GM12874 (cell line): ENCODE measurements at regions not wholly inside any gene's neighbourhood (a gene's known extent, or its start where the extent isn't known, plus 50 kb on each side); places are given as distances from the start of the nearest gene placed in this dataset.

Experiments used
- TF ChIP-seq, protein P1 (sequence below): IDR thresholded peaks from 2 replicates; pipeline ENCODE4 v1.5.1; 2011; ENCODE audit warnings: low read depth, mild to moderate bottlenecking, control low read depth, low read length, moderate library complexity; ENCODE audit not compliant: insufficient read depth

DNA sequence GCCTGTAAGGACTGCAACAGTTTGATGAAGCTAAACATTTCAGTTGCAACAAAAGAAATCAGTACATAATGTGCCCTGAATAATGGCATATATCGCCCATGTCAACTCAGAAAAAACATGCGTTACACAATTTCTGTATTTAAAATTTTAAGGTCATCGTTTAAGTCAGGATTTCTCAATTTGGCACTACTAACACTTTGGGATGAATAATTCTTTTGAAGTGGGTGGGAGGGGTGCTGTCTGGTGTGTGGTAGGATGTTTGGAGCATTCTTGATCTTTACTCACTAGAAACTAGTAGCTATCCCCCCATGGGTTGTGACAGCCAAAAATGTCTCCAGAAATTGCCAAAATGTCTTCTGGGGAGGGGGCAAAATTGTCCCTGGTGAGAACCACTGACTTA, 50.7 kb upstream of the CNTNAP4 start:
- TF ChIP-seq, protein P1, sequence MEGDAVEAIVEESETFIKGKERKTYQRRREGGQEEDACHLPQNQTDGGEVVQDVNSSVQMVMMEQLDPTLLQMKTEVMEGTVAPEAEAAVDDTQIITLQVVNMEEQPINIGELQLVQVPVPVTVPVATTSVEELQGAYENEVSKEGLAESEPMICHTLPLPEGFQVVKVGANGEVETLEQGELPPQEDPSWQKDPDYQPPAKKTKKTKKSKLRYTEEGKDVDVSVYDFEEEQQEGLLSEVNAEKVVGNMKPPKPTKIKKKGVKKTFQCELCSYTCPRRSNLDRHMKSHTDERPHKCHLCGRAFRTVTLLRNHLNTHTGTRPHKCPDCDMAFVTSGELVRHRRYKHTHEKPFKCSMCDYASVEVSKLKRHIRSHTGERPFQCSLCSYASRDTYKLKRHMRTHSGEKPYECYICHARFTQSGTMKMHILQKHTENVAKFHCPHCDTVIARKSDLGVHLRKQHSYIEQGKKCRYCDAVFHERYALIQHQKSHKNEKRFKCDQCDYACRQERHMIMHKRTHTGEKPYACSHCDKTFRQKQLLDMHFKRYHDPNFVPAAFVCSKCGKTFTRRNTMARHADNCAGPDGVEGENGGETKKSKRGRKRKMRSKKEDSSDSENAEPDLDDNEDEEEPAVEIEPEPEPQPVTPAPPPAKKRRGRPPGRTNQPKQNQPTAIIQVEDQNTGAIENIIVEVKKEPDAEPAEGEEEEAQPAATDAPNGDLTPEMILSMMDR, result no peak
